SK-N-SH treated with all-trans-retinoic acid at 6 μM for 48 hours (cell line): ENCODE measurements at regions not wholly inside any gene's neighbourhood (a gene's known extent, or its start where the extent isn't known, plus 50 kb on each side); places are given as distances from the start of the nearest gene placed in this dataset.

Source experiments
- ATAC-seq: fragments of 200-7000 bp; cut with Tn5 transposase; 3 replicates; pipeline ENCODE4 v1.9.1; 2020; ENCODE audit warnings: mild to moderate bottlenecking, moderate library complexity
- ARNTL ChIP-seq: fragments of 450-650 bp; formaldehyde crosslinking; IDR thresholded peaks from 2 replicates; pipeline ENCODE4 v1.5.0; 2020; ENCODE audit warnings: low read depth, mild to moderate bottlenecking, moderate library complexity, borderline replicate concordance
- BACH2 ChIP-seq: fragments of 250-450 bp; sonication (Bioruptor Pico); IDR thresholded peaks from 2 replicates; pipeline ENCODE4 v1.9.0; 2021; ENCODE audit warnings: mild to moderate bottlenecking, borderline replicate concordance
- CSDC2 ChIP-seq: fragments of 250-450 bp; sonication (Bioruptor Pico); IDR thresholded peaks from 2 replicates; pipeline ENCODE4 v1.5.0; 2020; ENCODE audit warnings: mild to moderate bottlenecking, moderate library complexity
- ESRRG ChIP-seq: fragments of 250-450 bp; sonication (Bioruptor Pico); IDR thresholded peaks from 2 replicates; pipeline ENCODE4 v1.6.1; 2021; ENCODE audit warnings: mild to moderate bottlenecking
- GLIS3 ChIP-seq: fragments of 250-450 bp; sonication (Bioruptor Pico); IDR thresholded peaks from 2 replicates; pipeline ENCODE4 v1.5.0; 2020; ENCODE audit warnings: mild to moderate bottlenecking, moderate library complexity
- ISL1 ChIP-seq: fragments of 250-450 bp; sonication (Bioruptor Pico); IDR thresholded peaks from 2 replicates; pipeline ENCODE4 v2.1.2; 2022; ENCODE audit warnings: mild to moderate bottlenecking, moderate library complexity
- OSR1 ChIP-seq: fragments of 250-450 bp; sonication (Bioruptor Pico); IDR thresholded peaks from 2 replicates; pipeline ENCODE4 v1.8.0; 2022; ENCODE audit warnings: moderate library complexity, mild to moderate bottlenecking, inconsistent platforms
- PPARA ChIP-seq: fragments of 250-450 bp; sonication (Bioruptor Pico); IDR thresholded peaks from 2 replicates; pipeline ENCODE4 v1.5.0; 2020; ENCODE audit warnings: mild to moderate bottlenecking, borderline replicate concordance
- RARB ChIP-seq: fragments of 250-450 bp; sonication (Bioruptor Pico); IDR thresholded peaks from 2 replicates; pipeline ENCODE4 v1.8.0; 2021; ENCODE audit warnings: mild to moderate bottlenecking, moderate library complexity
- SNAI2 ChIP-seq: fragments of 250-450 bp; sonication (Bioruptor Pico); IDR thresholded peaks from 2 replicates; pipeline ENCODE4 v1.5.0; 2020; ENCODE audit warnings: mild to moderate bottlenecking, moderate library complexity
- TCF4 ChIP-seq: fragments of 250-450 bp; sonication (Bioruptor Pico); IDR thresholded peaks from 2 replicates; pipeline ENCODE4 v1.8.0; 2021; ENCODE audit warnings: mild to moderate bottlenecking, moderate library complexity, borderline replicate concordance
- TOX ChIP-seq: fragments of 250-450 bp; sonication (Bioruptor Pico); IDR thresholded peaks from 2 replicates; pipeline ENCODE4 v1.8.0; 2021; ENCODE audit warnings: mild to moderate bottlenecking, moderate library complexity, borderline replicate concordance
- ZC3H10 ChIP-seq: fragments of 250-450 bp; sonication (Bioruptor Pico); IDR thresholded peaks from 2 replicates; pipeline ENCODE4 v1.5.1; 2021; ENCODE audit warnings: mild to moderate bottlenecking, moderate library complexity
- ZFP3 ChIP-seq: fragments of 250-450 bp; sonication (Bioruptor Pico); IDR thresholded peaks from 2 replicates; pipeline ENCODE4 v1.5.0; 2020; ENCODE audit warnings: mild to moderate bottlenecking, moderate library complexity
- ZFP30 ChIP-seq: fragments of 450-650 bp; formaldehyde crosslinking; IDR thresholded peaks from 2 replicates; pipeline ENCODE4 v1.5.0; 2022; ENCODE audit warnings: mild to moderate bottlenecking, moderate library complexity
- ZNF565 ChIP-seq: fragments of 450-650 bp; formaldehyde crosslinking; conservative IDR thresholded peaks from 2 replicates; pipeline ENCODE4 v1.5.0; 2020; ENCODE audit warnings: low read depth, mild to moderate bottlenecking, moderate library complexity
- ZNF70 ChIP-seq: fragments of 450-650 bp; formaldehyde crosslinking; IDR thresholded peaks from 2 replicates; pipeline ENCODE4 v1.5.0; 2020; ENCODE audit warnings: mild to moderate bottlenecking, moderate library complexity
- TF ChIP-seq, protein P1 (sequence below): fragments of 250-450 bp; sonication (Bioruptor Pico); IDR thresholded peaks from 2 replicates; pipeline ENCODE4 v1.5.0; 2020; ENCODE audit warnings: mild to moderate bottlenecking, moderate library complexity
- TF ChIP-seq, protein P2 (sequence below): fragments of 250-450 bp; sonication (Bioruptor Pico); IDR thresholded peaks from 2 replicates; pipeline ENCODE4 v1.5.1; 2021; ENCODE audit warnings: mild to moderate bottlenecking, moderate library complexity
- TF ChIP-seq, protein P3 (sequence below): fragments of 250-450 bp; sonication (Bioruptor Pico); IDR thresholded peaks from 2 replicates; pipeline ENCODE4 v1.5.1; 2020; ENCODE audit warnings: low read depth, mild to moderate bottlenecking, moderate library complexity
- TF ChIP-seq, protein P4 (sequence below): fragments of 250-450 bp; sonication (Bioruptor Pico); IDR thresholded peaks from 2 replicates; pipeline ENCODE4 v1.8.0; 2020; ENCODE audit warnings: mild to moderate bottlenecking, moderate library complexity, borderline replicate concordance
- TF ChIP-seq, protein P5 (sequence below): fragments of 250-450 bp; sonication (Bioruptor Pico); IDR thresholded peaks from 2 replicates; pipeline ENCODE4 v1.8.0; 2021; ENCODE audit warnings: low read depth, mild to moderate bottlenecking, moderate library complexity, borderline replicate concordance

DNA sequence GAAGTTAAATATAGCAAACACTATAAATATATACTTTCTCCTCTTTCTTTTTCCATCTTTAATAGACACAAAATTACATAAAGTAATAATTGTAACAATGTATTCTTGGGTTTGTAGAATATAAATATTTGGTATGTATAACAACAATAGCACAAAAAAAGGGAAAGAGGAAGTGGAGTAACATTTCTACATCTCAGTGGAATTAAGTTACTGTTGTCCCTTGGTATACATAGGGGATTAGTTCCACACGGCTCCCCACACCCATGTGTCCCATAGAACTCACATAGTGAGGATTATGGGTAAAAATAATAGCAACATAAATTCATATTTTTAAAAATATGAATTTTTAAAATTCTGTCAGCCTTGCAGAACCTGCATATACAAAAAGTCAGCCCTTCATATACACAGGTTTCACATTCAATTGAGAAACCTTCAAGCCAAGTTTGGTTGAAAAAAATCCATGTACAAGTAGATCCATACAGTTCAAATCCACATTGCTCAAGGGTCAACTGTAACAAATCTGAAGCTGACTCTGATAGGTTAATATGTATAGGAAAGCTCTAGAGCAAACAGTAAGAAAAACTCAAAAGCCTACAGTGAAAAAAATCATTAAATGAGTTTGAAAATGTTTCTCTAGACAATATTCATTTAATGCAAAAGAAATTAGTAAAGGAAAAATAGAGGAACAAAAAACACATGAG is 92.4 kb downstream of the HYCC1 start:
- ATAC-seq: no peak
- TF ChIP-seq ISL1 (CRISPR knock-in tag) (no peak), ZC3H10 (no peak), CSDC2 (CRISPR knock-in tag) (no peak), ARNTL (CRISPR knock-in tag) (no peak), OSR1 (CRISPR knock-in tag) (no peak), SNAI2 (no peak), ZNF565 (CRISPR knock-in tag) (no peak), RARB (CRISPR knock-in tag) (no peak), ZFP3 (CRISPR knock-in tag) (no peak), ESRRG (CRISPR knock-in tag) (no peak), BACH2 (CRISPR knock-in tag) (no peak), TCF4 (CRISPR knock-in tag) (no peak), TOX (CRISPR knock-in tag) (no peak), ZFP30 (CRISPR knock-in tag) (no peak)
- TF ChIP-seq, protein P1, sequence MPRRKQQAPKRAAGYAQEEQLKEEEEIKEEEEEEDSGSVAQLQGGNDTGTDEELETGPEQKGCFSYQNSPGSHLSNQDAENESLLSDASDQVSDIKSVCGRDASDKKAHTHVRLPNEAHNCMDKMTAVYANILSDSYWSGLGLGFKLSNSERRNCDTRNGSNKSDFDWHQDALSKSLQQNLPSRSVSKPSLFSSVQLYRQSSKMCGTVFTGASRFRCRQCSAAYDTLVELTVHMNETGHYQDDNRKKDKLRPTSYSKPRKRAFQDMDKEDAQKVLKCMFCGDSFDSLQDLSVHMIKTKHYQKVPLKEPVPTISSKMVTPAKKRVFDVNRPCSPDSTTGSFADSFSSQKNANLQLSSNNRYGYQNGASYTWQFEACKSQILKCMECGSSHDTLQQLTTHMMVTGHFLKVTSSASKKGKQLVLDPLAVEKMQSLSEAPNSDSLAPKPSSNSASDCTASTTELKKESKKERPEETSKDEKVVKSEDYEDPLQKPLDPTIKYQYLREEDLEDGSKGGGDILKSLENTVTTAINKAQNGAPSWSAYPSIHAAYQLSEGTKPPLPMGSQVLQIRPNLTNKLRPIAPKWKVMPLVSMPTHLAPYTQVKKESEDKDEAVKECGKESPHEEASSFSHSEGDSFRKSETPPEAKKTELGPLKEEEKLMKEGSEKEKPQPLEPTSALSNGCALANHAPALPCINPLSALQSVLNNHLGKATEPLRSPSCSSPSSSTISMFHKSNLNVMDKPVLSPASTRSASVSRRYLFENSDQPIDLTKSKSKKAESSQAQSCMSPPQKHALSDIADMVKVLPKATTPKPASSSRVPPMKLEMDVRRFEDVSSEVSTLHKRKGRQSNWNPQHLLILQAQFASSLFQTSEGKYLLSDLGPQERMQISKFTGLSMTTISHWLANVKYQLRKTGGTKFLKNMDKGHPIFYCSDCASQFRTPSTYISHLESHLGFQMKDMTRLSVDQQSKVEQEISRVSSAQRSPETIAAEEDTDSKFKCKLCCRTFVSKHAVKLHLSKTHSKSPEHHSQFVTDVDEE (CRISPR knock-in tag): no peak
- TF ChIP-seq, protein P2, sequence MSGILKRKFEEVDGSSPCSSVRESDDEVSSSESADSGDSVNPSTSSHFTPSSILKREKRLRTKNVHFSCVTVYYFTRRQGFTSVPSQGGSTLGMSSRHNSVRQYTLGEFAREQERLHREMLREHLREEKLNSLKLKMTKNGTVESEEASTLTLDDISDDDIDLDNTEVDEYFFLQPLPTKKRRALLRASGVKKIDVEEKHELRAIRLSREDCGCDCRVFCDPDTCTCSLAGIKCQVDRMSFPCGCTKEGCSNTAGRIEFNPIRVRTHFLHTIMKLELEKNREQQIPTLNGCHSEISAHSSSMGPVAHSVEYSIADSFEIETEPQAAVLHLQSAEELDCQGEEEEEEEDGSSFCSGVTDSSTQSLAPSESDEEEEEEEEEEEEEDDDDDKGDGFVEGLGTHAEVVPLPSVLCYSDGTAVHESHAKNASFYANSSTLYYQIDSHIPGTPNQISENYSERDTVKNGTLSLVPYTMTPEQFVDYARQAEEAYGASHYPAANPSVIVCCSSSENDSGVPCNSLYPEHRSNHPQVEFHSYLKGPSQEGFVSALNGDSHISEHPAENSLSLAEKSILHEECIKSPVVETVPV (CRISPR knock-in tag): no peak
- TF ChIP-seq, protein P3, sequence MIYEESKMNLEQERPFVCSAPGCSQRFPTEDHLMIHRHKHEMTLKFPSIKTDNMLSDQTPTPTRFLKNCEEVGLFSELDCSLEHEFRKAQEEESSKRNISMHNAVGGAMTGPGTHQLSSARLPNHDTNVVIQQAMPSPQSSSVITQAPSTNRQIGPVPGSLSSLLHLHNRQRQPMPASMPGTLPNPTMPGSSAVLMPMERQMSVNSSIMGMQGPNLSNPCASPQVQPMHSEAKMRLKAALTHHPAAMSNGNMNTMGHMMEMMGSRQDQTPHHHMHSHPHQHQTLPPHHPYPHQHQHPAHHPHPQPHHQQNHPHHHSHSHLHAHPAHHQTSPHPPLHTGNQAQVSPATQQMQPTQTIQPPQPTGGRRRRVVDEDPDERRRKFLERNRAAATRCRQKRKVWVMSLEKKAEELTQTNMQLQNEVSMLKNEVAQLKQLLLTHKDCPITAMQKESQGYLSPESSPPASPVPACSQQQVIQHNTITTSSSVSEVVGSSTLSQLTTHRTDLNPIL (CRISPR knock-in tag): no peak
- TF ChIP-seq, all 23 proteins: peak for 0

DNA sequence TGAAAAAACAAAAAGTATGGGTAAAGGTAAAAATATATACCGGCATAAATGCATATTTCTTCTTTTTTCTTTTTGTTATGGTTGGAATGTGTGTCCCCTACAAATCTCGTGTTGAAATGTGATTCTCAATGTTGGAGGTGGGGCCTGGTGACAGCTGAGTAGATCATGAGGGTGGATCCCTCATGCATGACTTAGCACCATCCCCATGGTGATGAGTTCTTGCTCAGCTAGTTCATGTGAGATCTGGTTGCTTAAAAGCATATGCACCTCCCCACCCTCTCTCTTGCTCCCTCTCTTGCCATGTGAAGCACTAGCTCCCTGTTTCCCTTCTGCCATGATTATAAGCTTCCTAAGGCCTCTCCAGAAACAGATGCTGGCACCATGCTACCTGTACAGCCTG is 93.3 kb downstream of the HYCC1 start:
- ATAC-seq: no peak
- TF ChIP-seq ZC3H10 (no peak), TOX (CRISPR knock-in tag) (no peak), ZFP30 (CRISPR knock-in tag) (no peak), PPARA (no peak), BACH2 (CRISPR knock-in tag) (no peak), SNAI2 (no peak), ESRRG (CRISPR knock-in tag) (no peak), ARNTL (CRISPR knock-in tag) (no peak), CSDC2 (CRISPR knock-in tag) (no peak), ZNF565 (CRISPR knock-in tag) (no peak), RARB (CRISPR knock-in tag) (no peak)
- TF ChIP-seq, protein P4, sequence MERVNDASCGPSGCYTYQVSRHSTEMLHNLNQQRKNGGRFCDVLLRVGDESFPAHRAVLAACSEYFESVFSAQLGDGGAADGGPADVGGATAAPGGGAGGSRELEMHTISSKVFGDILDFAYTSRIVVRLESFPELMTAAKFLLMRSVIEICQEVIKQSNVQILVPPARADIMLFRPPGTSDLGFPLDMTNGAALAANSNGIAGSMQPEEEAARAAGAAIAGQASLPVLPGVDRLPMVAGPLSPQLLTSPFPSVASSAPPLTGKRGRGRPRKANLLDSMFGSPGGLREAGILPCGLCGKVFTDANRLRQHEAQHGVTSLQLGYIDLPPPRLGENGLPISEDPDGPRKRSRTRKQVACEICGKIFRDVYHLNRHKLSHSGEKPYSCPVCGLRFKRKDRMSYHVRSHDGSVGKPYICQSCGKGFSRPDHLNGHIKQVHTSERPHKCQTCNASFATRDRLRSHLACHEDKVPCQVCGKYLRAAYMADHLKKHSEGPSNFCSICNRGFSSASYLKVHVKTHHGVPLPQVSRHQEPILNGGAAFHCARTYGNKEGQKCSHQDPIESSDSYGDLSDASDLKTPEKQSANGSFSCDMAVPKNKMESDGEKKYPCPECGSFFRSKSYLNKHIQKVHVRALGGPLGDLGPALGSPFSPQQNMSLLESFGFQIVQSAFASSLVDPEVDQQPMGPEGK (CRISPR knock-in tag): no peak

DNA sequence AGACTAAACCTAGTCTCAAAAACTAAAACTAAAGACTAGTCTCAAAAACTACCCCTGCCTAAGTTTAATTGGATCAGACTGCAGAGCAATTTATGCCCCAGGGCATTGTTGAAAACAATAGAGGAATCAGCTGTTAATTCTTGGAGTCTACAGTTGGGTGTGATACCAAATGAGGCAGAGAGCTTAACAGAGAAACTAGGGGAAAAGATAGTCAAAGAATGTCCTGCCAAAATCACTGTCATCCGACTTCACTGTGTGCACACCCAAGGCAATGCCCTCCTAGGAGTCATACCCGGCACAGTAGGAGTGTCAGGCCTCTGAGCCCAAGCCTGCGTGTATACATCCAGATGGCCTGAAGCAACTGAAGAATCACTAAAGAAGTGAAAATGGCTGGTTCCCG is 90.5 kb upstream of the TOMM7 start:
- ATAC-seq: no peak
- TF ChIP-seq ARNTL (CRISPR knock-in tag) (no peak), ESRRG (CRISPR knock-in tag) (no peak), OSR1 (CRISPR knock-in tag) (no peak), RARB (CRISPR knock-in tag) (no peak), ISL1 (CRISPR knock-in tag) (no peak), ZFP3 (CRISPR knock-in tag) (no peak), ZNF70 (CRISPR knock-in tag) (no peak), SNAI2 (no peak), TOX (CRISPR knock-in tag) (no peak), GLIS3 (CRISPR knock-in tag) (no peak), ZFP30 (CRISPR knock-in tag) (no peak), PPARA (no peak), CSDC2 (CRISPR knock-in tag) (no peak)
- TF ChIP-seq, protein P1 (CRISPR knock-in tag): no peak
- TF ChIP-seq, protein P5, sequence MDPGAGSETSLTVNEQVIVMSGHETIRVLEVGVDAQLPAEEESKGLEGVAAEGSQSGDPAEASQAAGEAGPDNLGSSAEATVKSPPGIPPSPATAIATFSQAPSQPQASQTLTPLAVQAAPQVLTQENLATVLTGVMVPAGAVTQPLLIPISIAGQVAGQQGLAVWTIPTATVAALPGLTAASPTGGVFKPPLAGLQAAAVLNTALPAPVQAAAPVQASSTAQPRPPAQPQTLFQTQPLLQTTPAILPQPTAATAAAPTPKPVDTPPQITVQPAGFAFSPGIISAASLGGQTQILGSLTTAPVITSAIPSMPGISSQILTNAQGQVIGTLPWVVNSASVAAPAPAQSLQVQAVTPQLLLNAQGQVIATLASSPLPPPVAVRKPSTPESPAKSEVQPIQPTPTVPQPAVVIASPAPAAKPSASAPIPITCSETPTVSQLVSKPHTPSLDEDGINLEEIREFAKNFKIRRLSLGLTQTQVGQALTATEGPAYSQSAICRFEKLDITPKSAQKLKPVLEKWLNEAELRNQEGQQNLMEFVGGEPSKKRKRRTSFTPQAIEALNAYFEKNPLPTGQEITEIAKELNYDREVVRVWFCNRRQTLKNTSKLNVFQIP (CRISPR knock-in tag): no peak
